Epithelial cell of esophagus (primary cell): ENCODE measurements at regions not wholly inside any gene's neighbourhood (a gene's known extent, or its start where the extent isn't known, plus 50 kb on each side); places are given as distances from the start of the nearest gene placed in this dataset.
"Not testable (repeated sequence)": the region's sequence is repeated elsewhere in the genome, so short reads cannot be mapped to it uniquely, and the experiment has no call there.

Experiments
- DNase-seq: peaks from one replicate; pipeline ENCODE4 v3.0.0; 2010; ENCODE audit warnings: low read depth
- H3K4me3 ChIP-seq: 2 replicates; pipeline ENCODE4 v1.5.1; 2011; ENCODE audit warnings: mild to moderate bottlenecking, low read length, control low read depth
- CTCF ChIP-seq: IDR thresholded peaks from 2 replicates; pipeline ENCODE4 v1.5.1; 2011; ENCODE audit warnings: low read depth, mild to moderate bottlenecking, low read length, control low read depth, inconsistent platforms; ENCODE audit not compliant: insufficient read depth; ENCODE audit errors: missing control alignments

- H3K4me3 ChIP-seq: no peak overlapping the region
- no peak for TF ChIP-seq CTCF
- no peak for DNase-seq
Measured at GRCh38 chr3:165607221-165607620, 230.0 kb downstream of the BCHE start.

GRCh38 chr3:165603196-165603595 lies 234.0 kb downstream of the BCHE start:
- no peak overlapping the region for H3K4me3 ChIP-seq
- TF ChIP-seq CTCF: no peak
- DNase-seq: no peak

GRCh38 chr3:165572566-165572965 lies 264.7 kb downstream of the BCHE start:
- H3K4me3 ChIP-seq, DNase-seq: not testable (repeated sequence)

- no peak for TF ChIP-seq CTCF
- no peak for DNase-seq
- H3K4me3 ChIP-seq: no peak overlapping the region
Measured at GRCh38 chr3:165568907-165569462, 268.2 kb downstream of the BCHE start.

GRCh38 chr3:165555785-165556184 lies 281.4 kb downstream of the BCHE start:
- TF ChIP-seq CTCF: no peak
- no peak for DNase-seq
- no peak overlapping the region for H3K4me3 ChIP-seq

GRCh38 chr3:165553371-165553770 lies 283.9 kb downstream of the BCHE start:
- no peak for DNase-seq
- TF ChIP-seq CTCF: no peak

GRCh38 chr3:165549665-165550064 lies 287.6 kb downstream of the BCHE start:
- no peak for DNase-seq
- no peak overlapping the region for H3K4me3 ChIP-seq
- TF ChIP-seq CTCF: no peak

More at GRCh38 chr3:165553371-165553770, 283.9 kb downstream of the BCHE start:
- H3K4me3 ChIP-seq: no peak overlapping the region
